HepG2 (cell line): ENCODE measurements at regions not wholly inside any gene's neighbourhood (a gene's known extent, or its start where the extent isn't known, plus 50 kb on each side); places are given as distances from the start of the nearest gene placed in this dataset.

ENCODE experiments used
- ATAC-seq: fragments of 200-7000 bp; cut with Tn5 transposase; 3 replicates; pipeline ENCODE4 v1.9.1; 2020; ENCODE audit warnings: mild to moderate bottlenecking, moderate library complexity
- BruUV-seq: library from RNA; stranded (reverse); fragments of 400-500 nt; replicated peaks from 2 replicates; lab custom pipeline; 2021; lab: Mats Ljungman, UMichigan
- CTCF ChIA-PET: fragments of 300-600 bp; formaldehyde crosslinking; extraction: SDS; loops from one replicate; lab custom pipeline; 2021; ENCODE audit warnings: low total read pairs, inconsistent platforms, low intra/inter-chr PET ratio; lab: Yijun Ruan, JAX
- POLR2A ChIA-PET: fragments of 350-600 bp; sonication (Branson Sonifier 250); formaldehyde crosslinking; loops from one replicate; lab custom pipeline; 2020; ENCODE audit warnings: antibody characterized with exemption, inconsistent platforms; lab: Yijun Ruan, JAX
- DNase-seq: peaks from one replicate; pipeline ENCODE4 v3.0.0-alpha.2; 2015; ENCODE audit warnings: low spot score
- FAIRE-seq: peaks from 3 replicates; lab custom pipeline; 2011; peaks lifted over from hg19 to GRCh38; lab: Jason Lieb, UNC
- H2AFZ ChIP-seq: one replicate; pipeline ENCODE4 v1.6.1; 2011; ENCODE audit warnings: low read length, inconsistent platforms
- H3K27ac ChIP-seq: fragments of 300-600 bp; 3 replicates; pipeline ENCODE4 v1.8.0; 2011; ENCODE audit warnings: mixed run types, mild to moderate bottlenecking, mixed read lengths, low read length, inconsistent platforms; ENCODE audit not compliant: insufficient read depth; ENCODE audit errors: extremely low read length
- H3K27me3 ChIP-seq, 2 experiments: fragments of 200-600 bp in 1 of 2; 2 replicates in 1 of 2; 3 replicates in 1 of 2; pipeline versions ENCODE4 v1.6.0 to v1.8.0; 2011; ENCODE audit warnings: low read length in 2 of 2, mild to moderate bottlenecking in 2 of 2, moderate library complexity in 2 of 2, inconsistent platforms in 1 of 2; ENCODE audit not compliant: insufficient read depth in 2 of 2, control insufficient read depth in 1 of 2
- H3K36me3 ChIP-seq, 2 experiments: fragments of 200-600 bp in 1 of 2; replicated peaks in 1 of 2; 2 replicates in 1 of 2; 3 replicates in 1 of 2; pipeline versions ENCODE4 v1.5.1 to v1.8.0; 2011; ENCODE audit warnings: low read length in 2 of 2, inconsistent platforms in 1 of 2; ENCODE audit not compliant: insufficient read depth in 2 of 2, control insufficient read depth in 1 of 2
- H3K4me1 ChIP-seq: 2 replicates; pipeline ENCODE4 v1.5.1; 2012; ENCODE audit warnings: low read length, inconsistent platforms; ENCODE audit not compliant: insufficient read depth
- H3K4me2 ChIP-seq: 2 replicates; pipeline ENCODE4 v1.6.0; 2011; ENCODE audit warnings: low read depth, low read length, inconsistent platforms
- H3K4me3 ChIP-seq, 3 experiments: fragments of 200-600 bp in 1 of 3; sonication (generic), shearing (Covaris generic) in 1 of 3; replicated peaks in 1 of 3; 2 replicates each; pipeline ENCODE4 v1.5.1; 2011 to 2016; ENCODE audit warnings: low read length in 3 of 3, inconsistent platforms in 2 of 3, low read depth in 2 of 3, mild to moderate bottlenecking in 2 of 3, control low read depth in 1 of 3, mixed read lengths in 1 of 3; ENCODE audit not compliant: insufficient read depth in 1 of 3
- H3K79me2 ChIP-seq: one replicate; pipeline ENCODE4 v1.6.1; 2011; ENCODE audit warnings: low read length, inconsistent platforms; ENCODE audit not compliant: insufficient read depth
- H3K9ac ChIP-seq: 2 replicates; pipeline ENCODE4 v1.6.0; 2011; ENCODE audit warnings: mild to moderate bottlenecking, low read depth, low read length, inconsistent platforms; ENCODE audit not compliant: insufficient read depth
- H3K9me3 ChIP-seq: 2 replicates; pipeline ENCODE4 v1.5.1; 2012; ENCODE audit warnings: mild to moderate bottlenecking, low read length
- H4K20me1 ChIP-seq: 2 replicates; pipeline ENCODE4 v1.6.0; 2011; ENCODE audit warnings: inconsistent platforms, mild to moderate bottlenecking, low read length, moderate library complexity; ENCODE audit not compliant: insufficient read depth
- CBX1 ChIP-seq: IDR thresholded peaks from one replicate; pipeline ENCODE4 v1.6.1; 2016; ENCODE audit warnings: antibody characterized with exemption, low read depth
- HDAC2 ChIP-seq: sonication (generic); formaldehyde crosslinking; IDR thresholded peaks from 2 replicates; pipeline ENCODE4 v1.4.0; 2020; ENCODE audit warnings: missing genetic modification reagents
- MEIS1 ChIP-seq: sonication (generic); formaldehyde crosslinking; IDR thresholded peaks from 2 replicates; pipeline ENCODE4 v1.9.0; 2021; ENCODE audit warnings: mild to moderate bottlenecking, missing genetic modification reagents, moderate library complexity, borderline replicate concordance
- NFATC3 ChIP-seq: sonication (generic); formaldehyde crosslinking; IDR thresholded peaks from 2 replicates; pipeline ENCODE4 v1.5.1; 2020; ENCODE audit warnings: mild to moderate bottlenecking, missing genetic modification reagents
- NFRKB ChIP-seq: fragments of 450-650 bp; IDR thresholded peaks from 2 replicates; pipeline ENCODE4 v1.6.1; 2017
- SMARCC2 ChIP-seq: fragments of 450-650 bp; IDR thresholded peaks from 2 replicates; pipeline ENCODE4 v1.6.1; 2017; ENCODE audit warnings: antibody characterized with exemption, mild to moderate bottlenecking
- ZFYVE20 ChIP-seq: sonication (generic); formaldehyde crosslinking; IDR thresholded peaks from 2 replicates; pipeline ENCODE4 v1.8.0; 2023; ENCODE audit warnings: low read depth, mild to moderate bottlenecking, moderate library complexity, missing genetic modification reagents, borderline replicate concordance
- ZNF331 ChIP-seq: sonication (generic); formaldehyde crosslinking; IDR thresholded peaks from 2 replicates; pipeline ENCODE4 v1.4.0; 2020; ENCODE audit warnings: missing genetic modification reagents
- ZNF33B ChIP-seq: sonication (generic); formaldehyde crosslinking; IDR thresholded peaks from 2 replicates; pipeline ENCODE4 v1.5.1; 2020; ENCODE audit warnings: mild to moderate bottlenecking, missing genetic modification reagents
- ZNF569 ChIP-seq: sonication (generic); formaldehyde crosslinking; IDR thresholded peaks from 2 replicates; pipeline ENCODE4 v1.5.0; 2020; ENCODE audit warnings: mild to moderate bottlenecking, missing genetic modification reagents, moderate library complexity, borderline replicate concordance
- in situ Hi-C: cut with HindIII; loops from 2 replicates; pipeline ENCODE4 v1.10.0; 2017; ENCODE audit warnings: low pct_unique_long_range_greater_than_20kb; ENCODE audit not compliant: extremely low pct_ligation_motif_present
- intact Hi-C: fragments of 100-400 bp; cut with micrococcal nuclease; formaldehyde crosslinking; loops from one replicate; pipeline ENCODE4 v1.10.0; 2022; ENCODE audit not compliant: unreplicated experiment
- TF ChIP-seq, protein P1 (sequence below): sonication (generic); formaldehyde crosslinking; IDR thresholded peaks from 2 replicates; pipeline ENCODE4 v1.4.0; 2020; ENCODE audit warnings: missing genetic modification reagents, mild to moderate bottlenecking, borderline replicate concordance
- TF ChIP-seq, protein P2 (sequence below): sonication (generic); formaldehyde crosslinking; conservative IDR thresholded peaks from 2 replicates; pipeline ENCODE4 v1.4.0; 2020; ENCODE audit warnings: missing genetic modification reagents
- TF ChIP-seq, protein P3 (sequence below): IDR thresholded peaks from 2 replicates; pipeline ENCODE4 v1.6.1; 2012; ENCODE audit warnings: low read depth, low read length, improper control_type of control experiment
- TF ChIP-seq, protein P4 (sequence below): sonication (generic); formaldehyde crosslinking; IDR thresholded peaks from 2 replicates; pipeline ENCODE4 v1.5.0; 2020; ENCODE audit warnings: mild to moderate bottlenecking, missing genetic modification reagents
- TF ChIP-seq, protein P5 (sequence below): sonication (generic); formaldehyde crosslinking; IDR thresholded peaks from 2 replicates; pipeline ENCODE4 v1.5.1; 2020; ENCODE audit warnings: missing genetic modification reagents, mild to moderate bottlenecking, borderline replicate concordance

DNA sequence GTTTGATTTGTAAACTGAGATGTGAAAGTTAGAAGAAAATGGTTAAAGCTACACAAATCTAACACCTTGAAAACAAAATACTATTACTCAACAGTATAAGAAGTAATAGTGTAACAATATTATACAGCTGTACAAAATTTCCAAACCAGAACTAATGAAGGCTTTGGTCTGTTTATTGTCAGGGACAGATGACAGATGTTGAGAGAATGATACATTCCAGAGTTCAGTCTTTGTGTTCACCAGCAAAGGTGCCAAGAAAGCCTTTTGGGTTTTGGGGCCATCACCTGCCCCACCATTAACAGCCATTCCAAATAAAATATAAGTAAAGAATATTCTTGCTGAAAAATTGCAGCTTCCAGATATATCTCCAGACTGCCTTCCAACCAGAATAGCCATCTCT is 439.3 kb downstream of the PCDH20 start:
- no peak overlapping the region for H2AFZ ChIP-seq
- in situ Hi-C loops = no loop called here
- no peak overlapping the region for H3K4me3 ChIP-seq
- no peaks in the 10 kb centered on the region for H4K20me1 ChIP-seq
- no peak overlapping the region for H3K9ac ChIP-seq
- no peaks in the 10 kb centered on the region for H3K79me2 ChIP-seq
- no TSS peak for BruUV-seq
- ChIA-PET POLR2A (no interaction called here), CTCF (no interaction called here)
- DNase-seq = no peak
- no peaks in the 10 kb centered on the region for H3K27me3 ChIP-seq
- no peak overlapping the region for H3K4me2 ChIP-seq
- H3K9me3 ChIP-seq = peaks cover 39% of the 10 kb centered on the region
- TF ChIP-seq ZNF33B (CRISPR knock-in tag) = no peak
- TF ChIP-seq, protein P1, sequence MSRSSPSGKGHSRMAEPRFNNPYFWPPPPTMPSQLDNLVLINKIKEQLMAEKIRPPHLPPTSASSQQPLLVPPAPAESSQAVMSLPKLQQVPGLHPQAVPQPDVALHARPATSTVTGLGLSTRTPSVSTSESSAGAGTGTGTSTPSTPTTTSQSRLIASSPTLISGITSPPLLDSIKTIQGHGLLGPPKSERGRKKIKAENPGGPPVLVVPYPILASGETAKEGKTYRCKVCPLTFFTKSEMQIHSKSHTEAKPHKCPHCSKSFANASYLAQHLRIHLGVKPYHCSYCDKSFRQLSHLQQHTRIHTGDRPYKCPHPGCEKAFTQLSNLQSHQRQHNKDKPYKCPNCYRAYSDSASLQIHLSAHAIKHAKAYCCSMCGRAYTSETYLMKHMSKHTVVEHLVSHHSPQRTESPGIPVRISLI = no peak
- TF ChIP-seq ZFYVE20 (CRISPR knock-in tag) = no peak
- TF ChIP-seq, protein P2, sequence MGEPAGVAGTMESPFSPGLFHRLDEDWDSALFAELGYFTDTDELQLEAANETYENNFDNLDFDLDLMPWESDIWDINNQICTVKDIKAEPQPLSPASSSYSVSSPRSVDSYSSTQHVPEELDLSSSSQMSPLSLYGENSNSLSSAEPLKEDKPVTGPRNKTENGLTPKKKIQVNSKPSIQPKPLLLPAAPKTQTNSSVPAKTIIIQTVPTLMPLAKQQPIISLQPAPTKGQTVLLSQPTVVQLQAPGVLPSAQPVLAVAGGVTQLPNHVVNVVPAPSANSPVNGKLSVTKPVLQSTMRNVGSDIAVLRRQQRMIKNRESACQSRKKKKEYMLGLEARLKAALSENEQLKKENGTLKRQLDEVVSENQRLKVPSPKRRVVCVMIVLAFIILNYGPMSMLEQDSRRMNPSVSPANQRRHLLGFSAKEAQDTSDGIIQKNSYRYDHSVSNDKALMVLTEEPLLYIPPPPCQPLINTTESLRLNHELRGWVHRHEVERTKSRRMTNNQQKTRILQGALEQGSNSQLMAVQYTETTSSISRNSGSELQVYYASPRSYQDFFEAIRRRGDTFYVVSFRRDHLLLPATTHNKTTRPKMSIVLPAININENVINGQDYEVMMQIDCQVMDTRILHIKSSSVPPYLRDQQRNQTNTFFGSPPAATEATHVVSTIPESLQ (CRISPR knock-in tag) = no peak
- TF ChIP-seq ZNF569 = no peak
- TF ChIP-seq, protein P3, sequence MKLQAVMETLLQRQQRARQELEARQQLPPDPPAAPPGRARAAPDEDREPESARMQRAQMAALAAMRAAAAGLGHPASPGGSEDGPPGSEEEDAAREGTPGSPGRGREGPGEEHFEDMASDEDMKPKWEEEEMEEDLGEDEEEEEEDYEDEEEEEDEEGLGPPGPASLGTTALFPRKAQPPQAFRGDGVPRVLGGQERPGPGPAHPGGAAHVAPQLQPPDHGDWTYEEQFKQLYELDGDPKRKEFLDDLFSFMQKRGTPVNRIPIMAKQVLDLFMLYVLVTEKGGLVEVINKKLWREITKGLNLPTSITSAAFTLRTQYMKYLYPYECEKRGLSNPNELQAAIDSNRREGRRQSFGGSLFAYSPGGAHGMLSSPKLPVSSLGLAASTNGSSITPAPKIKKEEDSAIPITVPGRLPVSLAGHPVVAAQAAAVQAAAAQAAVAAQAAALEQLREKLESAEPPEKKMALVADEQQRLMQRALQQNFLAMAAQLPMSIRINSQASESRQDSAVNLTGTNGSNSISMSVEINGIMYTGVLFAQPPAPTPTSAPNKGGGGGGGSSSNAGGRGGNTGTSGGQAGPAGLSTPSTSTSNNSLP = no peak
- no peak for TF ChIP-seq NFRKB
- TF ChIP-seq, protein P4, sequence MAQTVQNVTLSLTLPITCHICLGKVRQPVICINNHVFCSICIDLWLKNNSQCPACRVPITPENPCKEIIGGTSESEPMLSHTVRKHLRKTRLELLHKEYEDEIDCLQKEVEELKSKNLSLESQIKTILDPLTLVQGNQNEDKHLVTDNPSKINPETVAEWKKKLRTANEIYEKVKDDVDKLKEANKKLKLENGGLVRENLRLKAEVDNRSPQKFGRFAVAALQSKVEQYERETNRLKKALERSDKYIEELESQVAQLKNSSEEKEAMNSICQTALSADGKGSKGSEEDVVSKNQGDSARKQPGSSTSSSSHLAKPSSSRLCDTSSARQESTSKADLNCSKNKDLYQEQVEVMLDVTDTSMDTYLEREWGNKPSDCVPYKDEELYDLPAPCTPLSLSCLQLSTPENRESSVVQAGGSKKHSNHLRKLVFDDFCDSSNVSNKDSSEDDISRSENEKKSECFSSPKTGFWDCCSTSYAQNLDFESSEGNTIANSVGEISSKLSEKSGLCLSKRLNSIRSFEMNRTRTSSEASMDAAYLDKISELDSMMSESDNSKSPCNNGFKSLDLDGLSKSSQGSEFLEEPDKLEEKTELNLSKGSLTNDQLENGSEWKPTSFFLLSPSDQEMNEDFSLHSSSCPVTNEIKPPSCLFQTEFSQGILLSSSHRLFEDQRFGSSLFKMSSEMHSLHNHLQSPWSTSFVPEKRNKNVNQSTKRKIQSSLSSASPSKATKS (CRISPR knock-in tag) = no peak
- TF ChIP-seq SMARCC2 = no peak
- no peak for TF ChIP-seq ZNF331 (CRISPR knock-in tag)
- no peak for TF ChIP-seq MEIS1 (CRISPR knock-in tag)
- TF ChIP-seq HDAC2 = no peak
- TF ChIP-seq NFATC3 = no peak
- TF ChIP-seq, protein P5, sequence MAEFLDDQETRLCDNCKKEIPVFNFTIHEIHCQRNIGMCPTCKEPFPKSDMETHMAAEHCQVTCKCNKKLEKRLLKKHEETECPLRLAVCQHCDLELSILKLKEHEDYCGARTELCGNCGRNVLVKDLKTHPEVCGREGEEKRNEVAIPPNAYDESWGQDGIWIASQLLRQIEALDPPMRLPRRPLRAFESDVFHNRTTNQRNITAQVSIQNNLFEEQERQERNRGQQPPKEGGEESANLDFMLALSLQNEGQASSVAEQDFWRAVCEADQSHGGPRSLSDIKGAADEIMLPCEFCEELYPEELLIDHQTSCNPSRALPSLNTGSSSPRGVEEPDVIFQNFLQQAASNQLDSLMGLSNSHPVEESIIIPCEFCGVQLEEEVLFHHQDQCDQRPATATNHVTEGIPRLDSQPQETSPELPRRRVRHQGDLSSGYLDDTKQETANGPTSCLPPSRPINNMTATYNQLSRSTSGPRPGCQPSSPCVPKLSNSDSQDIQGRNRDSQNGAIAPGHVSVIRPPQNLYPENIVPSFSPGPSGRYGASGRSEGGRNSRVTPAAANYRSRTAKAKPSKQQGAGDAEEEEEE = no peak
- TF ChIP-seq CBX1 = no peak
- no peak for ATAC-seq
- FAIRE-seq = no peak
- no peak overlapping the region for H3K27ac ChIP-seq
- H3K4me1 ChIP-seq = no peaks in the 10 kb centered on the region
- no peaks in the 10 kb centered on the region for H3K36me3 ChIP-seq
- intact Hi-C loops = no loop called here
